GM12878 (cell line): ENCODE measurements at regions not wholly inside any gene's neighbourhood (a gene's known extent, or its start where the extent isn't known, plus 50 kb on each side); places are given as distances from the start of the nearest gene placed in this dataset.

Experiments used
- CTCF ChIP-seq, 3 experiments: IDR thresholded peaks in 2 of 3; conservative IDR thresholded peaks in 1 of 3; 2 replicates each; pipeline ENCODE4 v1.5.1; 2011; ENCODE audit warnings: low read depth in 3 of 3, low read length in 3 of 3, mild to moderate bottlenecking in 3 of 3, control low read depth in 2 of 3, moderate library complexity in 2 of 3, inconsistent platforms in 1 of 3, mixed read lengths in 1 of 3; ENCODE audit not compliant: control insufficient read depth in 2 of 3, insufficient read depth in 1 of 3; ENCODE audit errors: extremely low read depth in 1 of 3
- FOS ChIP-seq: IDR thresholded peaks from 3 replicates; pipeline ENCODE4 v1.6.1; 2011; ENCODE audit warnings: borderline replicate concordance; ENCODE audit not compliant: insufficient read length; ENCODE audit errors: extremely low read depth
- JUNB ChIP-seq: IDR thresholded peaks from 2 replicates; pipeline ENCODE4 v1.6.1; 2016; ENCODE audit warnings: antibody characterized with exemption, mild to moderate bottlenecking
- MEF2A ChIP-seq: IDR thresholded peaks from 2 replicates; pipeline ENCODE4 v1.6.1; 2011; ENCODE audit warnings: low read depth, mild to moderate bottlenecking, low read length, moderate library complexity; ENCODE audit not compliant: insufficient read depth
- NR2C1 ChIP-seq: fragments of 450-650 bp; IDR thresholded peaks from 2 replicates; pipeline ENCODE4 v1.6.1; 2017; ENCODE audit warnings: antibody characterized with exemption, mild to moderate bottlenecking, moderate library complexity
- POLR2A ChIP-seq: IDR thresholded peaks from 2 replicates; pipeline ENCODE4 v1.6.1; 2011; ENCODE audit warnings: low read depth, mild to moderate bottlenecking, low read length
- SREBF2 ChIP-seq: IDR thresholded peaks from 2 replicates; pipeline ENCODE4 v1.6.1; 2012; ENCODE audit warnings: mild to moderate bottlenecking, low read length

DNA sequence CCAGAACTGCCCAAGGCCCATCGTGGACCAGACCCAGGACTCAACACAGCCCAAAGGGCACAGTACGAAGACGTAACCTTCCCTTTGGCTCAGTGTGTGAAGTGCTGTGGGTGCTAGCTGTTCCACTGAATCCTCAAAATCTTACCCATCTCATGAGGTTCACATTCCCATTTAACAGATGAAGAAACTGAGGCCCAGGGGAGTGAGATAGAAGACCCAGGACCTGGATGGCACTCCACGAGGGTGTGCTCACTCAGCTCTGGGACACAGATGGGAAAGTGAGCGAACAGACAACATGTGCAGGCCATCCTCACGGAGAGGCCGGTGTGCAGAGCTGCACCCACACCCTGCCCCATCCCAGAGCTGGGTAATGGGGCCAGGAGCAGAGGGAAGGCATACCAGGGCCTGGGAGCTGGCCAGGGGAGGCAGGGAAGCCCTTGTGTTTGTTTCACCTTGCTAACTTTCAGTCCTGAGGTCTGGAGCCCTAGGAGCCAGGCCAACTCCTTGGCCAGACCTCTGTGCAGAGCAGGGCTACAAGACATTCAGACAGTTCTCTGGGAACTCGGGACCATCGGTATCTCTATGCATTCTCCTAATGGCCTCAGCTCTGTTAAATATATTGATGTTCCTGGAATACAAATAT lies 100.3 kb upstream of the ZMIZ1 start:
- no peak for TF ChIP-seq CTCF (IDR thresholded peaks at IDR 0.05 in 2 of 3, conservative IDR thresholded peaks at IDR 0.05 in 1 of 3; ENCODE audit: control insufficient read depth in 2 of 3, extremely low read depth in 1 of 3, insufficient read depth in 1 of 3, low read depth in 3 of 3, low read length in 3 of 3)
- no peak for TF ChIP-seq NR2C1
- TF ChIP-seq POLR2A: no peak
- TF ChIP-seq MEF2A: no peak
- TF ChIP-seq JUNB: no peak
- TF ChIP-seq SREBF2: no peak
- no peak for TF ChIP-seq FOS
